ENCODE measurements at regions not wholly inside any gene's neighbourhood (a gene's known extent, or its start where the extent isn't known, plus 50 kb on each side); places are given as distances from the start of the nearest gene placed in this dataset.

- TF ChIP-seq HES2 (IDR thresholded peaks at IDR 0.05): no peak
- no peak for TF ChIP-seq MAX (IDR thresholded peaks at IDR 0.05)
- TF ChIP-seq HOXA7 (CRISPR knock-in tag; IDR thresholded peaks at IDR 0.05): no peak
- TF ChIP-seq RAD21 (conservative IDR thresholded peaks at IDR 0.05 in 1 of 2, IDR thresholded peaks at IDR 0.05 in 1 of 2): no peak
- TF ChIP-seq, protein P1, sequence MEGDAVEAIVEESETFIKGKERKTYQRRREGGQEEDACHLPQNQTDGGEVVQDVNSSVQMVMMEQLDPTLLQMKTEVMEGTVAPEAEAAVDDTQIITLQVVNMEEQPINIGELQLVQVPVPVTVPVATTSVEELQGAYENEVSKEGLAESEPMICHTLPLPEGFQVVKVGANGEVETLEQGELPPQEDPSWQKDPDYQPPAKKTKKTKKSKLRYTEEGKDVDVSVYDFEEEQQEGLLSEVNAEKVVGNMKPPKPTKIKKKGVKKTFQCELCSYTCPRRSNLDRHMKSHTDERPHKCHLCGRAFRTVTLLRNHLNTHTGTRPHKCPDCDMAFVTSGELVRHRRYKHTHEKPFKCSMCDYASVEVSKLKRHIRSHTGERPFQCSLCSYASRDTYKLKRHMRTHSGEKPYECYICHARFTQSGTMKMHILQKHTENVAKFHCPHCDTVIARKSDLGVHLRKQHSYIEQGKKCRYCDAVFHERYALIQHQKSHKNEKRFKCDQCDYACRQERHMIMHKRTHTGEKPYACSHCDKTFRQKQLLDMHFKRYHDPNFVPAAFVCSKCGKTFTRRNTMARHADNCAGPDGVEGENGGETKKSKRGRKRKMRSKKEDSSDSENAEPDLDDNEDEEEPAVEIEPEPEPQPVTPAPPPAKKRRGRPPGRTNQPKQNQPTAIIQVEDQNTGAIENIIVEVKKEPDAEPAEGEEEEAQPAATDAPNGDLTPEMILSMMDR (IDR thresholded peaks at IDR 0.05): no peak
These were observed 122.9 kb upstream of the TMEM164 start for GRCh38 chrX:109879991-109880390.
